Keratinocyte (primary cell): ENCODE measurements at regions not wholly inside any gene's neighbourhood (a gene's known extent, or its start where the extent isn't known, plus 50 kb on each side); places are given as distances from the start of the nearest gene placed in this dataset.

Experiments
- EZH2 ChIP-seq: IDR thresholded peaks from one replicate; pipeline ENCODE4 v1.6.1; 2012; ENCODE audit warnings: inconsistent platforms, mild to moderate bottlenecking, low read length, moderate library complexity
- TF ChIP-seq, protein P1 (sequence below), 3 experiments: IDR thresholded peaks in 1 of 3; conservative IDR thresholded peaks in 1 of 3; optimal IDR thresholded peaks in 1 of 3; 2 replicates in 2 of 3; 3 replicates in 1 of 3; pipeline versions ENCODE3 to v1.5.1; 2011; ENCODE audit warnings: low read length in 3 of 3, mild to moderate bottlenecking in 3 of 3, moderate library complexity in 2 of 3, control low read depth in 1 of 3, inconsistent platforms in 1 of 3; ENCODE audit not compliant: insufficient read depth in 2 of 3; ENCODE audit errors: extremely low read depth in 1 of 3

DNA sequence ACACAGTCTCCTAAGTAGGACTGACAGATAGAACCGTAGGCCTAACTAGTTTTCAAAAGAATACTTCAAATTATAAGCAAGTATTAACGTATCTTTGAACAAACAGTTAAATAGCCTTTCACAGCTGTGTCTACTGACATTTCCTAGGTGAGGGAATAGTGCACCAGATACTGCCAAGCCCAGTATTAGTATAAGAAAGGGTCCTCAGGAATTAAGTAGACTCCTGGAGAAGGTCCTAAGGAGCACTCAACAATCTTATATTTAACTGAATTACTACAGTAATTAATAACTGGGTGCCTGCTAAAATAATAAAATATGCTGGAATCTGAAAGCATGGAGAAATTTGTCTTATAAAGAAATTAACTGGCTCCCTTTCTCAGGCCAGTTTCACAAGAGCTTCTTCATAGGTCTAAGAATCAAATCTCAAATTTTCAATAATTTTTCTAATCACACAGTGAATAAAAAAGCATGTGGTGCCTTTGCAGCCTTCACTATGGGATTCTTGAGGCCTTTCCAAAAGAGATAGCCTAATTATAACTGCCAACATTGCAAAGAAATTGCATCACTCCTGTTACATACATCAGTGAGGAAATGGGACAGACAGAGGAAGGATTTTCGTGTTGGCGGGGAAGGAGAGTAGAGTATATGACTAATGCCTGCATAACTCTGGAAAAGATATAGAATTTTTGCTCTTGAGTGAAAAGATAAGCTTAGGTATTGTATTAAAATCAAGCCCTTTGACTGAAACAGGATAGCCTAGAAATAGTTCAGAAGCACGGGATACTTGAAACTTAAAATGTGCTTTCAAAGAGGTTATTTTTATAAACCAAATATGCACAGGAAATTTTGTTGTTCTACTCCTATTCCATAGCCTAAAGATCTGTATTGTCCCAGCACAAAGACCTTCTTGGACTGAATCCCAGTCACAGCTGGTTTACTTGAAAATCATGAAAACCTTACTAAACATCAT, 228.6 kb upstream of the STK17B start:
- TF ChIP-seq, protein P1, sequence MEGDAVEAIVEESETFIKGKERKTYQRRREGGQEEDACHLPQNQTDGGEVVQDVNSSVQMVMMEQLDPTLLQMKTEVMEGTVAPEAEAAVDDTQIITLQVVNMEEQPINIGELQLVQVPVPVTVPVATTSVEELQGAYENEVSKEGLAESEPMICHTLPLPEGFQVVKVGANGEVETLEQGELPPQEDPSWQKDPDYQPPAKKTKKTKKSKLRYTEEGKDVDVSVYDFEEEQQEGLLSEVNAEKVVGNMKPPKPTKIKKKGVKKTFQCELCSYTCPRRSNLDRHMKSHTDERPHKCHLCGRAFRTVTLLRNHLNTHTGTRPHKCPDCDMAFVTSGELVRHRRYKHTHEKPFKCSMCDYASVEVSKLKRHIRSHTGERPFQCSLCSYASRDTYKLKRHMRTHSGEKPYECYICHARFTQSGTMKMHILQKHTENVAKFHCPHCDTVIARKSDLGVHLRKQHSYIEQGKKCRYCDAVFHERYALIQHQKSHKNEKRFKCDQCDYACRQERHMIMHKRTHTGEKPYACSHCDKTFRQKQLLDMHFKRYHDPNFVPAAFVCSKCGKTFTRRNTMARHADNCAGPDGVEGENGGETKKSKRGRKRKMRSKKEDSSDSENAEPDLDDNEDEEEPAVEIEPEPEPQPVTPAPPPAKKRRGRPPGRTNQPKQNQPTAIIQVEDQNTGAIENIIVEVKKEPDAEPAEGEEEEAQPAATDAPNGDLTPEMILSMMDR (optimal IDR thresholded peaks at IDR 0.05 in 1 of 3, IDR thresholded peaks at IDR 0.05 in 1 of 3, conservative IDR thresholded peaks at IDR 0.05 in 1 of 3; ENCODE audit: extremely low read depth in 1 of 3, insufficient read depth in 2 of 3, low read length in 3 of 3), result no peak
- no peak for TF ChIP-seq EZH2
